ENCODE measurements at regions not wholly inside any gene's neighbourhood (a gene's known extent, or its start where the extent isn't known, plus 50 kb on each side); places are given as distances from the start of the nearest gene placed in this dataset.

DNA sequence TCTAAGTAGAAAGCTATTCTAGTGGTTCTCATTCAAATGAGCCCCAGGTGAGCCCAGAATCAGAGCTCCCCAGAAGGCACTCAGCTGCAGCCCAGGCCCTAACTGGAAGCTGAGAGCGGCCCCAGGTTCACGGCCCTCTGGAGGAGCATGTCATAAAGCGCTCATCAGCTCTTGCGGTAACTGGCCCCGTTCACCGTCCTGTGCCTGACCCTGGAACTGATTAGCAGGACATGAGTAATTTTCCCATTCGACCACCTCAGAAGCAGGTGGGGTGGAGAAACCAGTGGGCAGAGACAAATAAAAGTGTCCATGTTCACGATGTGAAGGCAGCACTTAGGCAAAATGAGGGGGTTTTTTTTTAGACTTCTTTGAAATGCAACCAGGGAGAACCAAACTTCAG is 136.1 kb upstream of the LYZL2 start:
- Histone ChIP-seq H3K9ac (ENCODE audit: low read depth, low read length, poor library complexity, severe bottlenecking) (no peak overlapping the region), H3K4me1 (ENCODE audit: insufficient read depth, low read length, poor library complexity, severe bottlenecking) (no peaks in the 10 kb centered on the region), H3K79me2 (ENCODE audit: insufficient read depth, low read length) (no peaks in the 10 kb centered on the region), H2AFZ (ENCODE audit: low read length) (no peak overlapping the region), H3K4me2 (ENCODE audit: low read depth, low read length, poor library complexity, severe bottlenecking) (no peak overlapping the region), H3K36me3 (ENCODE audit: insufficient read depth, low read length) (no peaks in the 10 kb centered on the region), H3K9me3 (ENCODE audit: insufficient read depth, low read depth, low read length) (peaks cover 12% of the 10 kb centered on the region; the same call in 1 of the 2 replicates), H3F3A (ENCODE audit: low read depth) (no peaks in the 10 kb centered on the region), H3K9me2 (replicated peaks; ENCODE audit: low read depth, low read length) (no peaks in the 10 kb centered on the region), H3K27me3 (ENCODE audit: insufficient read depth, low read length, poor library complexity, severe bottlenecking) (no peaks in the 10 kb centered on the region), H3K4me3 (ENCODE audit: low read length, poor library complexity, severe bottlenecking) (no peak overlapping the region), H4K20me1 (ENCODE audit: insufficient read depth, low read length, poor library complexity, severe bottlenecking) (no peaks in the 10 kb centered on the region)
- TF ChIP-seq EZH2phosphoT487 (IDR thresholded peaks at IDR 0.05; ENCODE audit: borderline replicate concordance) = no peak
- TF ChIP-seq, protein P1, sequence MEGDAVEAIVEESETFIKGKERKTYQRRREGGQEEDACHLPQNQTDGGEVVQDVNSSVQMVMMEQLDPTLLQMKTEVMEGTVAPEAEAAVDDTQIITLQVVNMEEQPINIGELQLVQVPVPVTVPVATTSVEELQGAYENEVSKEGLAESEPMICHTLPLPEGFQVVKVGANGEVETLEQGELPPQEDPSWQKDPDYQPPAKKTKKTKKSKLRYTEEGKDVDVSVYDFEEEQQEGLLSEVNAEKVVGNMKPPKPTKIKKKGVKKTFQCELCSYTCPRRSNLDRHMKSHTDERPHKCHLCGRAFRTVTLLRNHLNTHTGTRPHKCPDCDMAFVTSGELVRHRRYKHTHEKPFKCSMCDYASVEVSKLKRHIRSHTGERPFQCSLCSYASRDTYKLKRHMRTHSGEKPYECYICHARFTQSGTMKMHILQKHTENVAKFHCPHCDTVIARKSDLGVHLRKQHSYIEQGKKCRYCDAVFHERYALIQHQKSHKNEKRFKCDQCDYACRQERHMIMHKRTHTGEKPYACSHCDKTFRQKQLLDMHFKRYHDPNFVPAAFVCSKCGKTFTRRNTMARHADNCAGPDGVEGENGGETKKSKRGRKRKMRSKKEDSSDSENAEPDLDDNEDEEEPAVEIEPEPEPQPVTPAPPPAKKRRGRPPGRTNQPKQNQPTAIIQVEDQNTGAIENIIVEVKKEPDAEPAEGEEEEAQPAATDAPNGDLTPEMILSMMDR (conservative IDR thresholded peaks at IDR 0.05; ENCODE audit: low read length) = no peak

DNA sequence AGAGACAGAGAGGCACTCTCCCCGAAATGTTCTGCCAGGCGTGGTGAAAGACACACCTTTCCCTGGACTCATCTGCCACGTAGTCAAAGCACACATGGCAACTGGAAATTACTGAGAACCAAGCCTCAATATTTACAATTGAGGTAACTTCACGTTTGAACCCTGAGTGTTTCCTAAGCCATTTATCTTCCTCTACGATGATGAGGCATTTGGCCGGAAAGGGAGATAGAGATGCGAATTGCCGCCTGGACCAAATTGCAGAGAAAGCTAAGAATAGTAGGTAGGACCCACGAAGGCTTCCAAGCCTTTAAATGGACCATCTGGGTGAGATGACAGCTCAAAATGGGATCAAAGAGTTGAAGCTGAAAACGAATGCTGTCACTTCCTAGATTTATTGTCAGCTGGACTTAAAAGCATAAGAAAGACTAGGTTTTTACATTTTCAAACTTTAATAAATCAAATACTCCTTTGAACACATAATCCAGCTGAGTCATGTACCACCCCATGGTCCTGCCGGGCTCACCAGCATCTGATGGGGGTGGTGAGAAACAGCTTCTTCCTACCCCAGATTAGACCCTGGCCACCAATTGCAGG is 135.6 kb upstream of the LYZL2 start:
- H4K20me1 ChIP-seq (ENCODE audit: insufficient read depth, low read length, poor library complexity, severe bottlenecking) = no peaks in the 10 kb centered on the region
- H3K4me3 ChIP-seq (ENCODE audit: low read length, poor library complexity, severe bottlenecking) = no peak overlapping the region
- H3K4me1 ChIP-seq (ENCODE audit: insufficient read depth, low read length, poor library complexity, severe bottlenecking) = no peaks in the 10 kb centered on the region
- no peak overlapping the region for H2AFZ ChIP-seq (ENCODE audit: low read length)
- no peak for TF ChIP-seq EZH2phosphoT487 (IDR thresholded peaks at IDR 0.05; ENCODE audit: borderline replicate concordance)
- TF ChIP-seq, protein P1 (conservative IDR thresholded peaks at IDR 0.05; ENCODE audit: low read length) = no peak
- no peak overlapping the region for H3K4me2 ChIP-seq (ENCODE audit: low read depth, low read length, poor library complexity, severe bottlenecking)
- H3K27me3 ChIP-seq (ENCODE audit: insufficient read depth, low read length, poor library complexity, severe bottlenecking) = no peaks in the 10 kb centered on the region
- H3F3A ChIP-seq (ENCODE audit: low read depth) = no peaks in the 10 kb centered on the region
- no peak overlapping the region for H3K9ac ChIP-seq (ENCODE audit: low read depth, low read length, poor library complexity, severe bottlenecking)
- peaks cover 8% of the 10 kb centered on the region; the same call in 1 of the 2 replicates for H3K9me3 ChIP-seq (ENCODE audit: insufficient read depth, low read depth, low read length)
- H3K79me2 ChIP-seq (ENCODE audit: insufficient read depth, low read length) = no peaks in the 10 kb centered on the region
- H3K9me2 ChIP-seq (replicated peaks; ENCODE audit: low read depth, low read length) = no peaks in the 10 kb centered on the region
- H3K36me3 ChIP-seq (ENCODE audit: insufficient read depth, low read length) = no peaks in the 10 kb centered on the region

DNA sequence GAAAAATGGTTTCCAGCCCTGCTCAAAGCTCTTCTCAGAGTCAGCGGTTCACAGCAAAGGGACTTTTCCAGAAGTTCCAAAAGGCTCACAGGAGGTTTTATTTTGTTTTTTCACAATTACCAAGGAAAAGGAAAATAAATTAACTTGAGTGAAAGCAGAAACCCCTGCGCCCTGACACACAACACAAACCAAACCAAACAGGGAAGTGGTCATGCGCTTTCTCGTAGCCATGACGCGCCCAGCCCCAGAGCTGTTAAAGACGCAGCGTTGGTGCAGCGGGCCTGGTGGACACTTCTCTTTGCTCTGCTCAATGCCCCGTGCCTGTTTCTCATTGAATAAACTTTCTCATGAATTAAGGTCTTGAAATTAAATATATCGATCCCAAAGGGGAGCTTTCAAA is 134.4 kb upstream of the LYZL2 start:
- H4K20me1 ChIP-seq (ENCODE audit: insufficient read depth, low read length, poor library complexity, severe bottlenecking) = no peaks in the 10 kb centered on the region
- no peaks in the 10 kb centered on the region for H3K36me3 ChIP-seq (ENCODE audit: insufficient read depth, low read length)
- no peaks in the 10 kb centered on the region for H3K79me2 ChIP-seq (ENCODE audit: insufficient read depth, low read length)
- no peaks in the 10 kb centered on the region for H3F3A ChIP-seq (ENCODE audit: low read depth)
- peaks cover 3% of the 10 kb centered on the region; the same call in 1 of the 2 replicates for H3K9me3 ChIP-seq (ENCODE audit: insufficient read depth, low read depth, low read length)
- H3K4me2 ChIP-seq (ENCODE audit: low read depth, low read length, poor library complexity, severe bottlenecking) = no peak overlapping the region
- no peaks in the 10 kb centered on the region for H3K9me2 ChIP-seq (replicated peaks; ENCODE audit: low read depth, low read length)
- H3K9ac ChIP-seq (ENCODE audit: low read depth, low read length, poor library complexity, severe bottlenecking) = no peak overlapping the region
- H2AFZ ChIP-seq (ENCODE audit: low read length) = no peak overlapping the region
- no peaks in the 10 kb centered on the region for H3K4me1 ChIP-seq (ENCODE audit: insufficient read depth, low read length, poor library complexity, severe bottlenecking)
- no peak overlapping the region for H3K4me3 ChIP-seq (ENCODE audit: low read length, poor library complexity, severe bottlenecking)
- TF ChIP-seq, protein P1 (conservative IDR thresholded peaks at IDR 0.05; ENCODE audit: low read length) = no peak
- no peak for TF ChIP-seq EZH2phosphoT487 (IDR thresholded peaks at IDR 0.05; ENCODE audit: borderline replicate concordance)
- H3K27me3 ChIP-seq (ENCODE audit: insufficient read depth, low read length, poor library complexity, severe bottlenecking) = no peaks in the 10 kb centered on the region
